H9 (cell line): ENCODE measurements at regions not wholly inside any gene's neighbourhood (a gene's known extent, or its start where the extent isn't known, plus 50 kb on each side); places are given as distances from the start of the nearest gene placed in this dataset.

Experiments used
- DNase-seq: peaks from one replicate; pipeline ENCODE4 v3.0.0-alpha.2; 2017
- H2AFZ ChIP-seq: one replicate; pipeline ENCODE4 v1.6.1; 2013; ENCODE audit warnings: mild to moderate bottlenecking, low read length, control low read depth, moderate library complexity
- H2AK5ac ChIP-seq: 2 replicates; pipeline ENCODE4 v1.6.1; 2013; ENCODE audit warnings: low read length, control low read depth, mixed read lengths; ENCODE audit not compliant: insufficient read length
- H2BK120ac ChIP-seq: one replicate; pipeline ENCODE4 v1.6.1; 2013; ENCODE audit warnings: low read depth, mild to moderate bottlenecking, low read length, control low read depth, inconsistent platforms; ENCODE audit not compliant: poor library complexity, severe bottlenecking
- H2BK12ac ChIP-seq: 2 replicates; pipeline ENCODE4 v1.6.1; 2013; ENCODE audit warnings: low read length, control low read depth, mixed read lengths, low read depth; ENCODE audit not compliant: insufficient read length
- H2BK15ac ChIP-seq: 2 replicates; pipeline ENCODE4 v1.6.1; 2013; ENCODE audit warnings: low read depth, low read length, control low read depth
- H2BK20ac ChIP-seq: one replicate; pipeline ENCODE4 v1.6.1; 2013; ENCODE audit warnings: low read depth, mild to moderate bottlenecking, low read length, control low read depth, inconsistent platforms; ENCODE audit not compliant: poor library complexity, severe bottlenecking
- H2BK5ac ChIP-seq: 2 replicates; pipeline ENCODE4 v1.6.1; 2013; ENCODE audit warnings: low read length, control low read depth, mixed read lengths; ENCODE audit not compliant: insufficient read length
- H3K14ac ChIP-seq: 2 replicates; pipeline ENCODE4 v1.6.1; 2013; ENCODE audit warnings: low read length, control low read depth; ENCODE audit not compliant: insufficient read depth
- H3K18ac ChIP-seq: 2 replicates; pipeline ENCODE4 v1.6.1; 2013; ENCODE audit warnings: low read depth, mild to moderate bottlenecking, mixed read lengths, low read length, control low read depth; ENCODE audit not compliant: insufficient read length
- H3K23ac ChIP-seq: 2 replicates; pipeline ENCODE4 v1.6.1; 2013; ENCODE audit warnings: low read length, control low read depth, mixed read lengths, low read depth; ENCODE audit not compliant: insufficient read length
- H3K23me2 ChIP-seq: 2 replicates; pipeline ENCODE4 v1.6.1; 2013; ENCODE audit warnings: low read depth, mild to moderate bottlenecking, mixed read lengths, low read length, control low read depth; ENCODE audit not compliant: insufficient read length, poor library complexity, severe bottlenecking
- H3K27ac ChIP-seq: 2 replicates; pipeline ENCODE4 v1.5.1; 2013; ENCODE audit warnings: low read length, control low read depth, mixed read lengths, low read depth; ENCODE audit not compliant: insufficient read length
- H3K27me3 ChIP-seq: 2 replicates; pipeline ENCODE4 v1.6.1; 2013; ENCODE audit warnings: low read length, control low read depth, inconsistent platforms; ENCODE audit not compliant: insufficient read depth
- H3K4ac ChIP-seq: 2 replicates; pipeline ENCODE4 v1.6.1; 2013; ENCODE audit warnings: low read depth, mild to moderate bottlenecking, control low read depth, inconsistent platforms, low read length, moderate library complexity
- H3K4me1 ChIP-seq: 2 replicates; pipeline ENCODE4 v1.6.1; 2013; ENCODE audit warnings: low read length, control low read depth, inconsistent platforms; ENCODE audit not compliant: insufficient read depth
- H3K4me2 ChIP-seq: 2 replicates; pipeline ENCODE4 v1.6.1; 2013; ENCODE audit warnings: low read length, control low read depth, mixed read lengths; ENCODE audit not compliant: insufficient read length, insufficient read depth
- H3K56ac ChIP-seq: 2 replicates; pipeline ENCODE4 v1.6.1; 2013; ENCODE audit warnings: low read depth, mild to moderate bottlenecking, mixed read lengths, low read length, control low read depth; ENCODE audit not compliant: insufficient read length
- H3K79me1 ChIP-seq: 2 replicates; pipeline ENCODE4 v1.6.1; 2013; ENCODE audit warnings: low read depth, mild to moderate bottlenecking, moderate library complexity, low read length, control low read depth, inconsistent platforms; ENCODE audit not compliant: insufficient read depth, poor library complexity, severe bottlenecking
- H3K79me2 ChIP-seq: 2 replicates; pipeline ENCODE4 v1.6.1; 2013; ENCODE audit warnings: low read length, control low read depth, inconsistent platforms; ENCODE audit not compliant: insufficient read depth
- H3K9ac ChIP-seq: 2 replicates; pipeline ENCODE4 v1.6.1; 2013; ENCODE audit warnings: low read length, control low read depth, mixed read lengths; ENCODE audit not compliant: insufficient read length; ENCODE audit errors: extremely low read depth
- H3K9me3 ChIP-seq: one replicate; pipeline ENCODE4 v1.6.1; 2013; ENCODE audit warnings: low read depth, low read length, inconsistent platforms; ENCODE audit not compliant: control insufficient read depth
- H3T11ph ChIP-seq: one replicate; pipeline ENCODE4 v1.6.1; 2013; ENCODE audit warnings: mild to moderate bottlenecking, low read length, control low read depth, inconsistent platforms
- H4K20me1 ChIP-seq: one replicate; pipeline ENCODE4 v1.6.1; 2013; ENCODE audit not compliant: control insufficient read depth, insufficient read length, insufficient read depth
- H4K5ac ChIP-seq: 2 replicates; pipeline ENCODE4 v1.6.1; 2013; ENCODE audit warnings: low read depth, mild to moderate bottlenecking, mixed read lengths, low read length, control low read depth; ENCODE audit not compliant: insufficient read length
- H4K8ac ChIP-seq: replicated peaks from 2 replicates; pipeline ENCODE4 v1.6.1; 2013; ENCODE audit warnings: low read length, control low read depth, mixed read lengths, low read depth; ENCODE audit not compliant: insufficient read length
- H4K91ac ChIP-seq: 2 replicates; pipeline ENCODE4 v1.6.1; 2013; ENCODE audit warnings: low read depth, mild to moderate bottlenecking, moderate library complexity, mixed read lengths, low read length, control low read depth; ENCODE audit not compliant: insufficient read length
- H3K27ac Mint-ChIP-seq, 3 experiments: 2 replicates in 2 of 3; 3 replicates in 1 of 3; pipeline ENCODE4 v1.8.0; 2020 to 2021; ENCODE audit warnings: mixed read lengths in 3 of 3, mild to moderate bottlenecking in 1 of 3, moderate library complexity in 1 of 3
- H3K27me3 Mint-ChIP-seq: 2 replicates; pipeline ENCODE4 v1.8.0; 2021; ENCODE audit warnings: low read depth, mild to moderate bottlenecking, moderate library complexity, mixed read lengths
- H3K36me3 Mint-ChIP-seq, 3 experiments: 2 replicates in 2 of 3; 3 replicates in 1 of 3; pipeline ENCODE4 v1.8.0; 2020 to 2021; ENCODE audit warnings: low read depth in 3 of 3, mixed read lengths in 3 of 3; ENCODE audit not compliant: insufficient read depth in 1 of 3
- H3K4me1 Mint-ChIP-seq, 2 experiments: 2 replicates each; pipeline ENCODE4 v1.8.0; 2020; ENCODE audit warnings: mixed read lengths in 2 of 2
- H3K4me3 Mint-ChIP-seq, 2 experiments: 2 replicates in 1 of 2; 3 replicates in 1 of 2; pipeline ENCODE4 v1.8.0; 2020 to 2021; ENCODE audit warnings: mild to moderate bottlenecking in 2 of 2, mixed read lengths in 2 of 2, moderate library complexity in 1 of 2
- H3K9me3 Mint-ChIP-seq, 2 experiments: 2 replicates in 1 of 2; 3 replicates in 1 of 2; pipeline ENCODE4 v1.8.0; 2020; ENCODE audit warnings: mild to moderate bottlenecking in 2 of 2, mixed read lengths in 2 of 2, moderate library complexity in 1 of 2
- WGBS: extraction: QIAGEN DNeasy Blood & Tissue Kit; methylation state at CpG from one replicate; pipeline ENCODE4 v1.1.7; 2013; ENCODE audit warnings: missing lambda C conversion rate, low lambda C conversion rate, mixed read lengths; ENCODE audit not compliant: insufficient read length; ENCODE audit errors: extremely low coverage; 5-methylcytosine and 5-hydroxymethylcytosine counted together
- TF ChIP-seq, protein P1 (sequence below): fragments of 200-600 bp; sonication (generic); conservative IDR thresholded peaks from 3 replicates; pipeline ENCODE4 v1.8.0; 2021; ENCODE audit warnings: antibody characterized with exemption, mild to moderate bottlenecking

DNA sequence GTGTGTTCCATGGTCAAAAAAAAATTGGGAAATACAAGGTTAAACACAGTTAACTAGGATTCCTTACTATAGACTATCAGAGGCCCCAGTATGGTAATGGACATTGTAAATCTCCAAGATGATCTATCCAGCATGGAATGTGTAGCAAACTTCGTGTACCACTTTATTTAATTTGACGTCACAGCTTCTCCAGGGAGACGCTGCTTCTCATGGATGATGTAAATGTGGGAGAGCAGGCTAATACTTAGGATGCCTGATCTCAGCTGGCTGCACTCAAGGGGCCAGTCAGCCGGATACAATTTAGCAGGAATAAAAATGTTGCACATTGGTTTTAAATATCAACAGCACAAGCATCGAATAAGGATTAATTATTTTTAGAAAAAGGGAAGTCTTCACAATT is 111.7 kb upstream of the HPF1 start:
- Histone ChIP-seq H3K4me2 (no peak overlapping the region), H3K18ac (no peak overlapping the region), H3K14ac (no peak overlapping the region), H2AFZ (no peak overlapping the region), H3K23me2 (no peaks in the 10 kb centered on the region), H4K8ac (no peak overlapping the region), H3K79me1 (no peaks in the 10 kb centered on the region), H4K5ac (no peak overlapping the region), H3K9ac (no peak overlapping the region), H3K9me3 (no peaks in the 10 kb centered on the region), H3K27me3 (no peaks in the 10 kb centered on the region), H3K79me2 (no peaks in the 10 kb centered on the region), H2BK5ac (no peak overlapping the region), H2AK5ac (no peak overlapping the region), H3K4ac (no peak overlapping the region), H4K91ac (no peak overlapping the region), H3K4me1 (no peaks in the 10 kb centered on the region), H3K23ac (no peak overlapping the region), H2BK20ac (no peak overlapping the region), H3T11ph (no peak overlapping the region), H4K20me1 (no peaks in the 10 kb centered on the region), H2BK120ac (no peak overlapping the region), H3K27ac (no peak overlapping the region), H2BK12ac (no peak overlapping the region), H2BK15ac (no peak overlapping the region), H3K56ac (no peak overlapping the region)
- no CpG with 5 or more reads among the region's 5 CpGs for WGBS
- H3K27ac Mint-ChIP-seq: no peak overlapping the region
- H3K36me3 Mint-ChIP-seq: no peaks in the 10 kb centered on the region
- TF ChIP-seq, protein P1, sequence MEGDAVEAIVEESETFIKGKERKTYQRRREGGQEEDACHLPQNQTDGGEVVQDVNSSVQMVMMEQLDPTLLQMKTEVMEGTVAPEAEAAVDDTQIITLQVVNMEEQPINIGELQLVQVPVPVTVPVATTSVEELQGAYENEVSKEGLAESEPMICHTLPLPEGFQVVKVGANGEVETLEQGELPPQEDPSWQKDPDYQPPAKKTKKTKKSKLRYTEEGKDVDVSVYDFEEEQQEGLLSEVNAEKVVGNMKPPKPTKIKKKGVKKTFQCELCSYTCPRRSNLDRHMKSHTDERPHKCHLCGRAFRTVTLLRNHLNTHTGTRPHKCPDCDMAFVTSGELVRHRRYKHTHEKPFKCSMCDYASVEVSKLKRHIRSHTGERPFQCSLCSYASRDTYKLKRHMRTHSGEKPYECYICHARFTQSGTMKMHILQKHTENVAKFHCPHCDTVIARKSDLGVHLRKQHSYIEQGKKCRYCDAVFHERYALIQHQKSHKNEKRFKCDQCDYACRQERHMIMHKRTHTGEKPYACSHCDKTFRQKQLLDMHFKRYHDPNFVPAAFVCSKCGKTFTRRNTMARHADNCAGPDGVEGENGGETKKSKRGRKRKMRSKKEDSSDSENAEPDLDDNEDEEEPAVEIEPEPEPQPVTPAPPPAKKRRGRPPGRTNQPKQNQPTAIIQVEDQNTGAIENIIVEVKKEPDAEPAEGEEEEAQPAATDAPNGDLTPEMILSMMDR: no peak
- no peak for DNase-seq
- H3K4me3 Mint-ChIP-seq: no peak overlapping the region
- no peaks in the 10 kb centered on the region for H3K9me3 Mint-ChIP-seq
- peaks cover 4 to 5% of the 10 kb centered on the region in 2 experiments for H3K4me1 Mint-ChIP-seq
- no peaks in the 10 kb centered on the region for H3K27me3 Mint-ChIP-seq
